OCI-LY1 (cell line): ENCODE measurements at regions not wholly inside any gene's neighbourhood (a gene's known extent, or its start where the extent isn't known, plus 50 kb on each side); places are given as distances from the start of the nearest gene placed in this dataset.

ENCODE experiments used
- H2AFZ ChIP-seq: fragments of 200-600 bp; sonication (generic), shearing (Covaris generic); 2 replicates; pipeline ENCODE4 v1.6.0; 2014; ENCODE audit warnings: antibody characterized with exemption, mild to moderate bottlenecking, low read length
- H3F3A ChIP-seq: fragments of 200-600 bp; sonication (generic), shearing (Covaris generic); 2 replicates; pipeline ENCODE4 v1.6.0; 2014; ENCODE audit warnings: mild to moderate bottlenecking, antibody characterized with exemption, low read length, moderate library complexity; ENCODE audit not compliant: insufficient read depth
- H3K27ac ChIP-seq: fragments of 200-600 bp; sonication (generic); 2 replicates; pipeline ENCODE4 v1.5.1; 2014; ENCODE audit warnings: low read length, mixed run types, mild to moderate bottlenecking, low read depth; ENCODE audit not compliant: poor library complexity, severe bottlenecking
- H3K27me3 ChIP-seq: fragments of 200-600 bp; sonication (generic); 2 replicates; pipeline ENCODE4 v1.6.0; 2014; ENCODE audit warnings: antibody characterized with exemption, mild to moderate bottlenecking, low read length, moderate library complexity; ENCODE audit not compliant: insufficient read depth
- H3K36me3 ChIP-seq: fragments of 200-600 bp; sonication (generic); 2 replicates; pipeline ENCODE4 v1.6.1; 2014; ENCODE audit warnings: mild to moderate bottlenecking, antibody characterized with exemption, low read length, moderate library complexity, mixed read lengths; ENCODE audit not compliant: insufficient read depth
- H3K4me1 ChIP-seq: fragments of 200-600 bp; sonication (generic); 2 replicates; pipeline ENCODE4 v1.5.1; 2014; ENCODE audit warnings: mild to moderate bottlenecking, low read length, moderate library complexity; ENCODE audit not compliant: insufficient read depth, severe bottlenecking
- H3K4me2 ChIP-seq: fragments of 200-600 bp; sonication (generic), shearing (Covaris generic); 2 replicates; pipeline ENCODE4 v1.6.1; 2014; ENCODE audit warnings: low read length
- H3K4me3 ChIP-seq: fragments of 200-600 bp; sonication (generic); 2 replicates; pipeline ENCODE4 v1.5.1; 2014; ENCODE audit warnings: low read length, low read depth, mild to moderate bottlenecking, mixed read lengths; ENCODE audit not compliant: poor library complexity, severe bottlenecking
- H3K79me2 ChIP-seq: fragments of 200-600 bp; shearing (Covaris generic); 2 replicates; pipeline ENCODE4 v1.6.1; 2016; ENCODE audit warnings: mixed run types, low read length, mixed read lengths; ENCODE audit not compliant: insufficient read depth
- H3K9ac ChIP-seq: fragments of 200-600 bp; sonication (generic), shearing (Covaris generic); 2 replicates; pipeline ENCODE4 v1.6.1; 2014; ENCODE audit warnings: mild to moderate bottlenecking, low read length, mixed read lengths
- H3K9me2 ChIP-seq: fragments of 200-600 bp; sonication (generic), shearing (Covaris generic); 2 replicates; pipeline ENCODE4 v1.6.1; 2014; ENCODE audit warnings: low read depth, mild to moderate bottlenecking, low read length, mixed read lengths
- H3K9me3 ChIP-seq: fragments of 200-600 bp; shearing (Covaris generic); 2 replicates; pipeline ENCODE4 v1.6.1; 2014; ENCODE audit warnings: low read length, mixed read lengths
- H4K20me1 ChIP-seq: fragments of 200-600 bp; sonication (generic), shearing (Covaris generic); 2 replicates; pipeline ENCODE4 v1.6.0; 2016; ENCODE audit warnings: mild to moderate bottlenecking, low read length; ENCODE audit not compliant: insufficient read depth
- CTCF ChIP-seq: fragments of 200-600 bp; sonication (generic), shearing (Covaris generic); IDR thresholded peaks from 2 replicates; pipeline ENCODE4 v1.5.1; 2017; ENCODE audit warnings: mild to moderate bottlenecking, antibody characterized with exemption, low read length, moderate library complexity, mixed read lengths
- EZH2 ChIP-seq: fragments of 200-600 bp; sonication (generic), shearing (Covaris generic); IDR thresholded peaks from 2 replicates; pipeline ENCODE4 v1.8.0; 2017; ENCODE audit warnings: borderline replicate concordance, mixed run types, mild to moderate bottlenecking, antibody characterized with exemption, low read length, moderate library complexity, mixed read lengths

DNA sequence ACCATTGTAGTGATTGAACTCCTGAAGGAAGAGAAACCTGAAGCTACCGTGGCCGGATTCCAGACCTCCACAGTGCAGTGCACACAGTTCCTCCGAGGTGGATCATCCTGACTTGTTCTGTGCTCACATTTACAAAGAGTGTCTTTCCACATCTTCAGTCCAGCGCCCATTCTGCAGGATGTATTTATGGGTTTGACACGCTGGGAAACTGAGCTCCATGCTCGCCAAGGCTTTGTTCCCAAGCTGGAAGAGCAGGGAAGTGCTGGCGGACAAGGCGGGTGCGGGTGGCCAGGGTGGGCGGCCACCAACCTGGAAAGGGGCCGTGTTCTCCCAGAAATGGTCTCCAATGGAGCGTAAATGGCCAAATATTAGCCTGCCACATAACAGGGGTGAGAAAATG, 227.9 kb downstream of the IRF8 start:
- H3F3A ChIP-seq, result no peaks in the 10 kb centered on the region
- H3K36me3 ChIP-seq, result no peaks in the 10 kb centered on the region
- H3K4me2 ChIP-seq, result no peak overlapping the region
- H3K9ac ChIP-seq, result no peak overlapping the region
- no peak overlapping the region for H3K4me3 ChIP-seq
- H3K9me2 ChIP-seq, result no peaks in the 10 kb centered on the region
- no peak for TF ChIP-seq EZH2
- no peak for TF ChIP-seq CTCF
- H3K9me3 ChIP-seq, result no peaks in the 10 kb centered on the region
- H3K4me1 ChIP-seq, result no peaks in the 10 kb centered on the region
- H3K79me2 ChIP-seq, result no peaks in the 10 kb centered on the region
- H3K27me3 ChIP-seq, result peaks cover 7% of the 10 kb centered on the region; the same call in 1 of the 2 replicates
- no peak overlapping the region for H2AFZ ChIP-seq
- H3K27ac ChIP-seq, result no peak overlapping the region
- no peaks in the 10 kb centered on the region for H4K20me1 ChIP-seq

DNA sequence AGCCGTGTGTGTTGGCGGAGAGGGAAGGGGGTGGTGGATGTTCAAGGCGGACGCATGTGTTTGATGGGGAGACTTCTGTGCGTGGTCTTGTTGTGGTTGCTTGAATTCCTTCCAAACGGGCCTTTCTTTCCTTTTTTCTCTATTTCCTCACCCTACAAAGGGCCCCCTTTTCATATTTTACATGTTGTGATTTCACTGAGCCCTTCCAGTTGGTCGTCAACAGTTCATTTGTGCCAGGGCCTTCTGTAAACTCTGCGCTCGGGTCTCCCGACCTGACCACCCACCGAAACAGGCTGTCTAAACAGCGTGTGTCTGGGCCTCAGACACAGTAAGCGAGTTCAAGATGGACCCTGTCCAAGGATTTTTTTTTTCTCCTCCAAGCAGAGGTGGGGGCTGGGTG, 228.4 kb downstream of the IRF8 start:
- no peak overlapping the region for H3K9ac ChIP-seq
- H2AFZ ChIP-seq, result no peak overlapping the region
- no peaks in the 10 kb centered on the region for H3K9me3 ChIP-seq
- H3K36me3 ChIP-seq, result no peaks in the 10 kb centered on the region
- 0 out of 2 replicates have a peak, but pooled peaks cover 4% of the 10 kb centered on the region for H3K27me3 ChIP-seq
- H3K79me2 ChIP-seq, result no peaks in the 10 kb centered on the region
- no peaks in the 10 kb centered on the region for H4K20me1 ChIP-seq
- H3K27ac ChIP-seq, result no peak overlapping the region
- no peak overlapping the region for H3K4me3 ChIP-seq
- no peak overlapping the region for H3K4me2 ChIP-seq
- no peaks in the 10 kb centered on the region for H3K9me2 ChIP-seq
- H3F3A ChIP-seq, result no peaks in the 10 kb centered on the region
- H3K4me1 ChIP-seq, result no peaks in the 10 kb centered on the region
- no peak for TF ChIP-seq EZH2
- TF ChIP-seq CTCF, result no peak

DNA sequence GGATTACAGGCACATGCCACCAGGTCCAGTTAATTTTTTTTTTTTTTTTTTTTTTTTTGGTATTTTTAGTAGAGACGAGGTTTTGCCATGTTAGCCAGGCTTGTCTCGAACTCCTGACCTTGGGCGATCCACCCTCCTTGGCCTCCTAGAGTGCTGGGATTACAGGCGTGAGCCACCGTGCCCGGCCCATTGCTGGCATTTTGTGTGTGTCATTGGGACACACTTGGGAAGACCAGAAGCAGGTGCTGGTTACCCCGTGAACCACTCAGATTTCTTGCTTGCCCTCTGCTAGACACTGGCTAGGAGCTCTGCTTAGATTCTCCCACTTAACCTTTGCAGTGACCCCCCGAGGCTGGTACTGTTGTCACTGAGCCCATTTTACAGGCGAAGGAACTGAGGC, 229.3 kb downstream of the IRF8 start:
- H3F3A ChIP-seq, result no peaks in the 10 kb centered on the region
- no peaks in the 10 kb centered on the region for H3K9me2 ChIP-seq
- H3K9ac ChIP-seq, result no peak overlapping the region
- H3K4me3 ChIP-seq, result no peak overlapping the region
- no peak for TF ChIP-seq CTCF
- no peak for TF ChIP-seq EZH2
- H3K36me3 ChIP-seq, result no peaks in the 10 kb centered on the region
- H3K9me3 ChIP-seq, result no peaks in the 10 kb centered on the region
- H3K79me2 ChIP-seq, result no peaks in the 10 kb centered on the region
- no peak overlapping the region for H2AFZ ChIP-seq
- H3K27me3 ChIP-seq, result 0 out of 2 replicates have a peak, but pooled peaks cover 4% of the 10 kb centered on the region
- no peaks in the 10 kb centered on the region for H3K4me1 ChIP-seq
- no peak overlapping the region for H3K27ac ChIP-seq
- no peak overlapping the region for H3K4me2 ChIP-seq
- no peaks in the 10 kb centered on the region for H4K20me1 ChIP-seq
